ENCODE measurements at regions not wholly inside any gene's neighbourhood (a gene's known extent, or its start where the extent isn't known, plus 50 kb on each side); places are given as distances from the start of the nearest gene placed in this dataset.
"Not testable (repeated sequence)": the region's sequence is repeated elsewhere in the genome, so short reads cannot be mapped to it uniquely, and the experiment has no call there.

DNA sequence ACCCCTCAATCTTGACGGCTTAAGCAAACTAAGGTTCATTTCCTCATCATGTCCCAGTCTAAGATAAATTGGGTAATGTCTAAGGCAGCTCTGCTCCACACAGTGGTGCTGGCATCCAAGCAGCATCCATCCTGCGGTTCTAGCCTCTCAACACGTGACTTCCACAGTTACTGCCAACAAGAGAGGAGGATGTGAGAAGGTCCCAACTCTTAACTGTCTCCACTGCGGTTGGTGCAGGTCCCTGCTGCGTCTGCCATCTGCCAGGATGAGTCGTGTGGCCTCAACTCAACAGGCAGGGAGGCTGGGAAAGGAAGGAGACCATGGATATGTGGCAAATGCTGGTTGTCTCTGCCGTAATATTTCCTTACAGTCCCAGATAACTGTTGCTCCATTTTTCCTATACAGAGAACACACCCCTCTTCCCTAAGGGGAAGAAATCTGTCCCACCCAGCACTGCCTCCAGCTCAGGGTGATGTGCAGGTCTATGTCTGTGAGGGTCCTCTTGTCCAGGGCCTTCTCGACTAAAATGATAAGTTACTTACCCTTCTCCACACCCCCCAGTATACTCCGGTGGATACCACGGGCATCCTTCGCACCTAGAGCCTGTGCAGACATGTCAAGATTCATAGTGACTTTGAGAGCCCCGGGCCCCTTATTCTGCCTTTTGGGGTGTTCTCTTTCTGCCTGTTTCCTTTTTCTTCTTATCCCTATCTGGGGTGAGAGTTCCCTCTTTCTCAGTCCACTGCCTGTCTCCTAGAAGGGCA, 64.7 kb downstream of the KCNJ18 start:
- no peak for DNase-seq (ENCODE audit: low spot score)

DNA sequence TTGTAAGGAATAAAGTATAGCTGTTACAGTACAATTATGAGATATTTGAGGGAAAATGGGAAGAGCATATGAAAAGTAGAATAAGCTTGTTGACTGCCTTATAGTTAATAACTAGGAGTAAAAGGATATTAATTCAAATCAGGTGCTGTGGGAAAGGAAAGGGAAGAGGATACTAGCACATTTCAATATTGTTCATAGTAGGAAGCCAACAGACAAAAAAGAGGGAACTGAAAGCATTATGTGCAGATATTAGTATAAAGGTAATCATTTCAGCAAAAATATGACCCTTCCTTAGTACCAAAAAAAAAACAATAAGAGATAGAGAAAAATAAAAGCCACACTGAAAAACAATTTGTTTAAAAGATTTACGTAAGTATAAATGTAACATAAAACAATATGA, 67.3 kb downstream of the KCNJ18 start:
- not testable (repeated sequence) for DNase-seq (ENCODE audit: low spot score)

- DNase-seq (ENCODE audit: low spot score): not testable (repeated sequence)
These were observed 71.5 kb downstream of the KCNJ18 start for GRCh38 chr17:21763738-21764340.

DNA sequence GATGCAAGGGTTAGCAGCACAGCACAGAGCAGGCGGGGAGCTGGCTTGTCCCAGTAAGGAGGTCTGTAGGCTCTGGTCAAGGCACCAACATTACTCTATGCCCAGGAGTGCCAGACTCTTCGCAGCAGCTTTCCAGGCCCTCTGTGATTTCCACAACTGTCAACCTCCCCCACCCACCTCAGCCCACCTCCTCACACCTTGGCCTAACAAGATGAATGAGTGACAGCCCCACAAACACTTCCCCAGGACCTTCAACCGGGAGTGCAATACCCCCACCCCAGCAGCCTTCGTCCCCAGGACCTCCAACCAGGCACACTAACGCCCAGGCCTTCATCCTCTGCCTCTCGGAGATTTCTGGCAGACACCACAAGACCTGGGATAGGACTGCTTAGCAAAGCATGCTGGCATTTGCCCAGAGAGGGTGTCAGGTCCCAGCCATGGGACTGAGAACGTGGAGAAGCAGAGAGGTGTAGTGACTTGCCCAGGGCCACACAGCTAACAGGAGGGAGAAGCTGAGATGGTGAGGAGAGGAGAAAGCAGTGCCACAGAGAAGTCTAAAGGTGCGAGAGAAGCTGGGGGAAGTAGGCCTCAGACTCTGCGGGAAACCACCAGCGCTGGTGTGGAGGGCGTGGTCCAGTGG, 73.4 kb downstream of the KCNJ18 start:
- not testable (repeated sequence) for DNase-seq (ENCODE audit: low spot score)

DNA sequence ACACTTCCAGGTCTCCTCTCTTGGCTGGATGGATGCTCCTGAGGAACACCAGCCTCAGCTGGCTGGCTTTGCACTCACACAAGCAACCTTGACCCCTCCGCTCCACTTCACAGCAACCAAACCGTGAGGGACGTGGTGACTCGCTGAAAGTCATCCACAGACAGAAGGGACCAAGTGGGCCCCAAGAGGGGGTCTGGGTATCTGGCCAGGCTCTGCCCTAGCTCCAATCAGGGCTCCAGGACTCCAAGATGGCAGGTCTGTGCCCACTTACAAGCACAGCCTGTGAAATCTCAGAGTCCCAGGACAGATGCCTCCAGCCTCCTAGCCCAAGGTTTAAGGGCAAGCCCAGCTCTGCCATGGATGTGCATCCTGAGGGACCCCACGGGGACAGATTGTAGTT, 74.2 kb downstream of the KCNJ18 start:
- not testable (repeated sequence) for DNase-seq (ENCODE audit: low spot score)

GRCh38 chr17:21767162-21768156, 75.1 kb downstream of the KCNJ18 start:
- DNase-seq (ENCODE audit: low spot score): not testable (repeated sequence)

DNA sequence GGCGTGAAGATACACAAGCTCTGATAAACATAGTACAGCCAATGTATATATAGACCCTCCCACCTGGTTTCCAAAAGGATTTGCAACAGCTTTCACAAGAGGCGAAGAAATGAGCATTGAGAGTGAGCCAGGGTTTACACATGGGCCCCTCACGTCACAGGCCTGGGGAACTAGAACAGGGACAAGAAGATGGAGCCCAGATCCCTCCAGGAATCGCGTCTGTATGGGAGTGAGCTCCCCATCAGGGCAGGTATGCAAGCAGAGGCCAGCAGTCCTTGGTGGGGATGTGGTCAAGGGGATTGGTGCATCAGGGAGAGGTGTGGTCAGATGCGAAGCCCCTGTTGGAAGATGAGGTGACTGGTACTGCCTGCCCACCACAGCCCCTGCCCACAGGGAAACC, 75.9 kb downstream of the KCNJ18 start:
- not testable (repeated sequence) for DNase-seq (ENCODE audit: low spot score)

DNA sequence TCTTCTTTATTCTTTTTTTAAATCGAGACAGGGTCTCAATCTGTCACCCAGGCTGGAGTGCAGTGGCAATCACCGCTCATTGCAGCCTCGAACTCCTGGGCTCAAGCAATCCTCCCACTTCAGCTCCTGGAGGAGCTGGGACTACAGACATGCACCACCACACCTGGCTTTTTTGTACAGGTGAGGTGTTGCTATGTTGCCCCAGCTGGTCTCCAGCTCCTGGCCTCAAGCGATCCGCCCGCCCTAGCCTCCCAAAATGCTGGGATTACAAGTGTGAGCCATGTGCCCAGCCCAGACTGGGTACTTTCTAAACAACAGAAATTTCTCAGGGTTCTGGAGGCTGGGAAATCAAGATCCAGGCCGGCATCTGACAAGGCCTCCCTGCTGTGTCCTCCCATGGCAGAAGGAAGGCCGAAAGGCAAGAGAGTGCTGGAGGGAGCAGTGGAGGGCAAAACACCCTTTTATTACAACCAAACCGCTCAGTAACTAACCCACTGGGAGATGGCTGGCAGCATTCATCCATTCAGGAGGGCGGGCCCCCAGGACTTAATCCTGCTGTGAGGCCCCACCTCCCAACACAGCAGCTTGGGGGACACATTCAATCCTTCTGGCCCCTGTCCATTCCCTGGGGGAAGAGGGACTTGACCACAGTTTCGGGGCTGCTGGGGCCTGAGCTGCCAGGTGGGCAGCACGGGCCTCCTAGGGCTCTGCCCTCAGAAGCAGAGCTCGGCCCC, 76.6 kb downstream of the KCNJ18 start:
- not testable (repeated sequence) for DNase-seq (ENCODE audit: low spot score)

DNA sequence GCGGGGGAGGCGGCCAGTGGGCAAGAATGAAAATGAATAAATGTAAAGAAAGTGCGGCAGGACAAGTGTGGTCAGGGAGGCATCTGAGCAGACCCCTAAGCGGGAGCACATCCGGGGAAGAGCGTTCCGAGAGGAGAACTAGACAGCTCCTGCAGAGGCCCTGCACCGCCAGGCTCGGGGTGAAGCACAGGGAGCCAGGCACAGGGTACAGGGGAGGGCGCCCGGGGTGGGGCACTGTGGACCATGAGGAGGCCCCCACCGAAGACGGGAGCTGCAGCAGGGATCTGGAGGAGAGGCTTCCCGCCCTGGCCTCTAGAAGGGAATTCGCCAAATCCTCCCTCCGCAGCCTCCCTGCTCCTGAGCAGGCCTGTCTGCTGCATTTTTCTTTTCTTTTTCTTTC, 77.5 kb downstream of the KCNJ18 start:
- not testable (repeated sequence) for DNase-seq (ENCODE audit: low spot score)

DNA sequence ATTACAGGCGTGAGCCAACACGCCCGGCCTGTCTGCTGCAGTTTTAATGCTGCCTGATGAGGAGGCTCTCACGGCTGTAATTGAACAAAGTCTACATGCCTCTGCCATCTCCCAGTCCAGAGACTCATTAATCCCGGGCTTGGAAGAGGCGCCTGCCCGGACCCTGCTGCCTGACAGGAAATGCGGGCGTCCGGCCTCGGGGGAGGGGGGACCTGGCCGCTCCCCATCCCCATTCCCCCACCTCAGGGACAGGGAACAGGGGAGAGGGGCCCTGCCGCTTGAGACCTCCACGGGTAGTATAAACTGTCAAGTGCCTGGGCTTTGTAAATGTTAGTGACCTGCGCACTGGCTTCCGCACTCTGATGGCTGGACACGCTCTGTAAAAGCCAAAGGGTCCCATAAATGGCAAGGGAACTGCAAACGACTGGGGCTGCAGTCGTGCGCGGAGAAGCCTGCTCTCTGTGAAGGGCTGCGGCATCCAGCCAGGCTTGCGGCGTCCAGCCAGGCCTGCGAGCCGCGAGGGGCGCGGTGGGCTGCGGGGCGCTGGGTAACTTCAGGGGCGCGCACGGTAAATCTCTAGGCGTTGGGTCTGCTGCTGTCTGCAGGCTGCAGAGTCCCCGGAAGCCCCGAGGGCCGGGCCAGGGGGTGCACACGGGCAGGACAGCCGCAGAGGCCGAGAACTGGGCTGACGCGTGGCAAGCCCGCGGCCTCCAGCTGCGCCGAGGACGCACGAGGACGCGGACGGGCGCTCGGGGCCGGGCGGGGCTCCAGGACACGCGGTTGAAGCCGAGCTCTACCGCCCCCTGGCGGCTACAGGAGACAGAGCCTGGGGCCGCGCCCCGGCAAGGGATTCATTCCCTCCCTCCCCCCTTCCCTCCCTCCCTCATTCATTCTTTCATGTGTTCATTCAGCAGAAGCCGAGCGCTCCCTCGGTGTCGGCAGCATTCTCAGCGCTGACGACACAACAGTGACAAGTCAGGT, 78.4 kb downstream of the KCNJ18 start:
- DNase-seq (ENCODE audit: low spot score): not testable (repeated sequence)

- no peak for DNase-seq (ENCODE audit: low spot score)
These were observed 80.0 kb downstream of the KCNJ18 start for GRCh38 chr17:21772321-21772720.

DNA sequence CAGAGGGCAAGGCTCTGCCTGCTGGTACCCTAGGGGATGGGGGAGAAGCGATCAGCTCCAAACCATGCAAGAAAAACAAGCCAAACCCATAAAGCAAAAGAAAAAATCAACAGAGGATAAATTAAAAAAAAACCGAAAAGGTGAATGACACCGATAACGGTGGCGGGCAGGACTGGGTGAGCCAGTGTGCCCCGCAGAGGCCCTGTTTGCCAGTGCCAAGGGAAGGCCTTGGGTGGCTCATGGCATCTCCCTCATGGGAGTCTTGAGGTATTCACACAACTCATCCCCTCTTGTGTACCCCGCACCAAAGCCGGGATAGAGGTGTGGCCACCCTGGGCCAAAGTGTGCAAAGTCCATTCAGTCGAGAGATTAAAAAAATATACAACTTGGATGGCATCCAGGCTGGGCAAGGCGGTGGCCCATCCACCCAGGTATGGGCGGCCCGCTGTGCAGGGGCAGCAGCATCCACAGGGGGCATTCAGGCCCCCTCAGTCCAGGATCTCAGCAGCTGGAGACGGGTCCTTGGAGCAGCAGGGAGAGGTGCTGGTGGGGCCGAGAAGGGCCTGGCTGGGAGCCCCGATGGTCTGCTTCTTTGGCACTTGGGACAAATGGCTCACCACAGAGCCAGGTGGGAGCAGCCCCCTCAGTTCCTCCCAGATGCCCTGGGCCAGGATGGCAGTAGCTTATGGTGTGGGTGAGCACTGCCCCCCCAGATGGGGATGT, 80.8 kb downstream of the KCNJ18 start:
- not testable (repeated sequence) for DNase-seq (ENCODE audit: low spot score)

DNA sequence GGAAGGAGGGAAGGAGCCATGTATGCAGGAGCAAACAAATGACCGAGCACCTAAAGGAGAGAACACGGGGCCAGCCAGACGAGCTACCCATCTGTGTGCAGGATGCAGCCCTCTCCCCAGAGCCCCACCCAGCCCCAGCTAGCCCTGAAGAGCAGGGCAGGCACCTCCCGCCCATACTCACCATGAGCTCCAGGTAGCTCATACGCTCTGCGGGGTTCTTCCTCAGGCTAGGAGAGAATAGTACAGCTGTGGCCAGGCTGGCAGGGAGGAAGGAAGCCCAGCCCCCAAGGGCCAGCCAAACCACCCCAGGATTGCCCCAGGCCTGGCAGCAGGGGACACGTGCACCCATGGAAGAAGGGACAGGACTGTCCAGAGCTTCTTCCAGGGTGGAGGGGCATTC, 81.9 kb downstream of the KCNJ18 start:
- DNase-seq (ENCODE audit: low spot score): no peak

DNA sequence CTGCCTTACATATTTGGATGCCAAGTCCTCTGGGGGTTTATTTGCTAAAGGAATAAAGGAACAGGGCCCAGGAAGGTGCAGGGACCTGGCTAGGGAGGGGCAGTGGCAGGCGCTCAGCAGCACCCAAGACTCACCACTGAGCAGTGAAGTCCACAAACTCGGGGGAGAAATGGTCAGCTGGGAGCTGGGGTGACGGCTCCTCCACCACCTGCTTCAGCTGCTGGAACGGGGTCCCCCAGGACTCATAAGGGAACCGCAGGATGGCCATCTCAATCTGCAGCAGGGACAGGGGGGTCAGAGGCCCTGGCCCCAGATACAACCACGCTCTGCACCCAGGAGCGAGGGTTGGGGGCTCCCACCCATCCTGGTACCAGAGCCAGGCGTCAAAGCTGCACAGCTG, 83.2 kb downstream of the KCNJ18 start:
- not testable (repeated sequence) for DNase-seq (ENCODE audit: low spot score)

GRCh38 chr17:21776921-21777320, 84.6 kb downstream of the KCNJ18 start:
- DNase-seq (ENCODE audit: low spot score): not testable (repeated sequence)

- not testable (repeated sequence) for DNase-seq (ENCODE audit: low spot score)
These were observed 86.5 kb downstream of the KCNJ18 start for GRCh38 chr17:21778866-21779265.

DNA sequence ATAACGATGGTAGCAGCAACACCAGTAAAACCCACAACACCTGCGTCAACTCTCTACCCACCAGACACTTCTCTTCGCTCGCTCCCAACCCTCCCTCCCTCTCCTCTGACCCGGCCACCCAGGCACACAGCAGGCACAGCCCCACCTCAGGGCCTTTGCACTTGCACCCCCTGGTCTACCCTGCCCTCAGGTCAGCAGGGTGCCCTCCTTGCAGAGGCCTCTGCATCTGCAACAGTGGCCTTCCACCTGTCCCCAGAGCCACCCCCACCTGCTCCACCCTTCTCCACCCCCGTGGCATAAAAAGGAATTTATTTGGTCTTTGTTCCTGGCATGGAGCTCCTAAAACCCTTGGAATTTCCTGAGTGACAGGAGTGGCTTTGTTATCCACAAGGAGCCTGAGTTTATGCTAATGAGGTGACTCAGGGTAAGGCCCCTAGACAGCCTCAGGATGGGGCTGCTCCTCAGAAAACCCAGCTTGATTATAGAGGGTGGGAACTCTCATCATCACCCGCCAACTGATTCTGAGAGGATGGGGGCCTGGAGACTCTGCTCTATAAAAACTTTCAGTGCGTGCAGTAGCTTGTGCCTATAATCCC, 88.1 kb downstream of the KCNJ18 start:
- not testable (repeated sequence) for DNase-seq (ENCODE audit: low spot score)

- not testable (repeated sequence) for DNase-seq (ENCODE audit: low spot score)
These were observed 88.8 kb downstream of the KCNJ18 start for GRCh38 chr17:21780919-21781665.
